ENCODE measurements at regions not wholly inside any gene's neighbourhood (a gene's known extent, or its start where the extent isn't known, plus 50 kb on each side); places are given as distances from the start of the nearest gene placed in this dataset.
A peak's percentile ranks its signal among the peaks of the same experiment; 100 is the strongest.

- TF ChIP-seq CTCF (conservative IDR thresholded peaks at IDR 0.05): no peak
These were observed 463.6 kb upstream of the CRIM1 start for GRCh38 chr2:35891936-35892335.

GRCh38 chr2:35891528-35891927 is 464.1 kb upstream of the CRIM1 start:
- H3K27ac ChIP-seq: no peak overlapping the region
- no peak for TF ChIP-seq CTCF (conservative IDR thresholded peaks at IDR 0.05)

More at GRCh38 chr2:35891936-35892335, 463.6 kb upstream of the CRIM1 start:
- no peak overlapping the region for H3K27ac ChIP-seq

GRCh38 chr2:35887146-35887545 is 468.4 kb upstream of the CRIM1 start:
- no peak for TF ChIP-seq CTCF (conservative IDR thresholded peaks at IDR 0.05)
- H3K27ac ChIP-seq: no peak overlapping the region

- H3K27ac ChIP-seq: no peak overlapping the region
- peak; percentile 23; the same call in 1 of the 2 replicates for TF ChIP-seq CTCF (conservative IDR thresholded peaks at IDR 0.05)
These were observed 481.7 kb upstream of the CRIM1 start for GRCh38 chr2:35873921-35874320.

- H3K27ac ChIP-seq: no peak overlapping the region
- TF ChIP-seq CTCF (conservative IDR thresholded peaks at IDR 0.05): peak; percentile 87
These were observed 483.9 kb upstream of the CRIM1 start for GRCh38 chr2:35871672-35872071.

GRCh38 chr2:35870713-35871112 is 484.9 kb upstream of the CRIM1 start:
- TF ChIP-seq CTCF (conservative IDR thresholded peaks at IDR 0.05): no peak

GRCh38 chr2:35864141-35864540 is 491.4 kb upstream of the CRIM1 start:
- TF ChIP-seq CTCF (conservative IDR thresholded peaks at IDR 0.05): no peak
- no peak overlapping the region for H3K27ac ChIP-seq

More at GRCh38 chr2:35870713-35871112, 484.9 kb upstream of the CRIM1 start:
- no peak overlapping the region for H3K27ac ChIP-seq

All from VCaP (cell line).